Fibroblast of skin of right biceps (primary cell): ENCODE measurements at regions not wholly inside any gene's neighbourhood (a gene's known extent, or its start where the extent isn't known, plus 50 kb on each side); places are given as distances from the start of the nearest gene placed in this dataset.
"Not testable (repeated sequence)": the region's sequence is repeated elsewhere in the genome, so short reads cannot be mapped to it uniquely, and the experiment has no call there.

Experiments used
- DNase-seq: peaks from one replicate; pipeline ENCODE4 v3.0.0-alpha.2; 2013

DNA sequence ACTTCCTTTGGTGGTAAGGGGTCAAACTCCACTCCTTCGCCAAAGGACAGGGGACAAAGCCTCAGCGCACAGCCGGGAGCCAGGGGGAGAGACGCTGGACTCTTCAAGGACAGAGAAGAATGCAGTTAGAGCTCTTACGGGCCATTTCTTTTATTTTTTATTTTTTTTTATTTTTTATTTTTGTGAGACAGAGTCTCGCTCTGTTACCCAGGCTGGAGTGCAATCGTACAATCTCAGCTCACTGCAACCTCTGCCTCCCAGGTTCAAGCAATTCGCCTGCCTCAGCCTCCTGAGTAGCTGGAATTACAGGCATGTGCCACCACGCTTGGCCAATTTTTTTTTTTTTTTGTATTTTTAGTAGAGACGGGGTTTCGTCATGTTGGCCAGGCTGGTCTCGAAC is 93.2 kb upstream of the RPH3AL start, which contains the start of gene RFLNB:
Gene RFLNB (minus strand): TSS at position 101 of the 400 bp plus-strand sequence.
- not testable (repeated sequence) for DNase-seq

DNA sequence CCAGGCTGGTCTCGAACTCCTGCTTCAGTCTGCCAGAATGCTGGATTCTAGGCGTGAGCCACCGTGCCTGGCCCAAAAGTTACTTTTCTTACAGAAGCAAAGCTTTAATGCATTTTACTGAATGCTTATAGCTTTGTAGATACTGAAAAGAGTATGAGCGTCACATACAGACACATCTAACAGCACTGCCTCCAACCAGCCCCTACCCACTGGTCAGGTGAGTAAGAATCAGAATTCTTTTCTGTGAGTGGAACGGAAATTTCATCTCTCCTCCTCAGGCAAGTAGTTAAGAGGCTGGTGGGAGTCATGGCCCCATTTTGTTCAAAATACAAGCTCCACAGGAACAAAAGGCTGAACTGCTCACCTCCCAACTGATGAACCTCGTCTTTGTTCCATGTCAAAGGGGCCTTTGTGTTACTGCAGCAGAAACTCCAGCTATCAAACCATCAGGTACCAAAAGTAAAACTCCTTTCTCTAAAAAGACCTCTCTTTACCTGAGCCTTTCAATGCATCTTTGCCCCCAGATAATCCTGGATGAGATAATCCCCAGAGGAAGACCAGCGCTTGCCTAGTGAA is 92.4 kb upstream of the RPH3AL start:
- DNase-seq: no peak

DNA sequence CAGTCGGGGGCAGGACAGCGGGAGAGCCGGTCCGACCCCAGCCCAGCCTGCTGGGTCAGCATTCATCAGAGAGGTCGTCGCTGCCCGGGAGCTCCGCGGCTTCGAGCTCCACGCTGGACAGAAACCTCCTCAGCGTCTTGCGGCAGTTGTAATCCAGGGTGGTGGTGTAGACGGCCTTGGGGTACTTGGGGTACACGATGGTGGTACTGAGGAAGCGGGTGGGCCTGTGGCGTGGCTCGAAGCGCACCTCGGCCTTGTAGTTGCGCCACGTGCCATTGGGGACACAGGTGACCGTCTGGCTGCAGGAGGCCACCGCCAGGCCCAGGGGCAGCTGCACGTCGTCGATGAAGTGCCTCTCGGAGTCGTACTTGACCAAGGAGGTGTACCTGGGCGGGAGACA is 90.5 kb upstream of the RPH3AL start:
- no peak for DNase-seq

DNA sequence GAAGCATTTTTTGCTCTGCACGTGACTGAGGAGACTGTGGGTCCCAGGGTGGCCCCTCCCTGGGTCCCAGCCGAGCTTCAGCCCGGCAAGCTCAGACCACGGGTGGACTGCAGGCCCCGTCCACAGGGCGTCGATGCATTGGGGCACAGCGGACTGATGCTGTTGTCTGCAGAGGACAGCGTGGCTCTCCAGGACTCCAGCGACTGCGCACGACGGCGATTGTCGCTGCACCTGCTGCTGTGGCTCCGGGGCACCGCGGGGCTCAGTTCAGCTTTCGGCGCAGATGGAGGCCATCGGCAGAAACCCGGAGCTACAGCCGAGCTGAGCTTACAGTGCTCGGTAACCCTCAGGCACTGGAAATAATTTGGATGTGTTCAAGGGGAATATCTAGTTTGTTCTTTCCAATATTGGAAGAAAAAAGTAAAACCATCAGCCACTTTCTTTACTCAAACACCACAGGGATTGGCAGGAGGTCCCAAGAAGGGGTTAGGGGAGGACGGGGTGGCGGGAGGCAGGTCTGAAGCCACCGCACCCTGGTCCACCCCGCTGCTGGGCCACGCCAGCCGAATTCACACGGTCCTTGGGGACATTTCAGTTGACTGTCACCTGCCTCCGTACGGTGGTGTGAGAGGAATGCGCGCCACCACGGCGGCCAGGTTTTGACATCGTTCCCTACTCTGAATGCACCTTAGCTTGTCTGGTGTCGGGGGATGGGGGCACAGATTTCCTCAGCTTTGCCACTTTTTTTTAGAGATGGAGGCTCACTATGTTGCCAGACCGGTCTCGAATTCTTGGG is 88.7 kb upstream of the RPH3AL start:
- DNase-seq: no peak

DNA sequence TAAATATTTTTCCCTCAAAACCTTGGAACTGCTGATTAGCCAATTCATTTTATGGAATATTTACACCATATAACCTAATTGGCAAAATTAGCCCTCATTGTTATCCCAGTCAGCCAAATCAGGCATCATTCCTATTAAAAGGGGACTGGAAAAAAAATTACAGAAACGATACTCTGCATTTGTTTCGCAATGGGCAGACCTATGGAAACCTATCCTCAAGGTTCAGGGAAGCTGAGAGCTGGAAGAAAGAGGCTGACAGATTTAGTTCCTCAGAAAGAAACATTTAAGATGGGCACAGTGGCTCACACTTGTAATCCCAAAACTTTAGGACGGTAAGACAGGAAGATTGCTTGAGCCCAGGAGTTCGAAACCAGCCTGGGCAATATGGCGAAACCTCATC is 85.6 kb upstream of the RPH3AL start:
- DNase-seq: no peak

DNA sequence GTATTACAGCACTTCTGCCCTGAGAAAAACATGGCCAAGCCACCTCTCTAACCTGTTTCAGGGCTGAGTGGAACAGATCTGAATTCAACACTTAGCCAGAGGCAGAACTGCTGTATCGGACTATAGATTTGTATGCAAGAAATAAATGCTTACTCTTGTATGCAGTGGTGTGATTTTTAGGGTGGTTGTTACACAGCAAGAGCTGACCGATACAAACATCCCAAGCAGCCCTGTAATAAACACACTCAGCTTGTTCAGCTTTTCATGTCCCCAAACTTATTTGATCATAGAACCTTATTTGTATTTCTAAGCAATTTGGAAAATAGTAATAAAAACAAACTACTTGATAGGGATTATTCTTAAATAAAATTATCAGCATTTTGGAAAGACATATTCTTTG is 84.9 kb upstream of the RPH3AL start:
- no peak for DNase-seq

DNA sequence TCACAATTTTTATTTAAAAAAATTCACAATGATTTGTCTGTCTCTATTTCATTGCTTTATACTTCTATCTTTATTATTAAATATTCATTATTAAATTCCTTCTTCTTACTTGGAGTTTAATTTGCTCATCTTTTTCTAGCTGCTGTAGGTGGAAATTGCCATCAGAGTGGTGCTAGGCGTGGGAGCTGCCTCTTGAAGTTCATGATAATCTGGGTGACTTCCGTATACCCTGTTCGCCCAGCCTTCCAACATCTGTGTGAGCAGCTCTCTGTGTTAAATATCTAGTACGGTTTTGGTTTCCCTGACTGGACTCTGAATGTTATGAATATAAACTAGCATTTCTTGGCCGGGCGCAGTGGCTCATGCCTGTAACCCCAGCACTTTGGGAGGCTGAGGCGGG is 84.0 kb upstream of the RPH3AL start:
- no peak for DNase-seq

DNA sequence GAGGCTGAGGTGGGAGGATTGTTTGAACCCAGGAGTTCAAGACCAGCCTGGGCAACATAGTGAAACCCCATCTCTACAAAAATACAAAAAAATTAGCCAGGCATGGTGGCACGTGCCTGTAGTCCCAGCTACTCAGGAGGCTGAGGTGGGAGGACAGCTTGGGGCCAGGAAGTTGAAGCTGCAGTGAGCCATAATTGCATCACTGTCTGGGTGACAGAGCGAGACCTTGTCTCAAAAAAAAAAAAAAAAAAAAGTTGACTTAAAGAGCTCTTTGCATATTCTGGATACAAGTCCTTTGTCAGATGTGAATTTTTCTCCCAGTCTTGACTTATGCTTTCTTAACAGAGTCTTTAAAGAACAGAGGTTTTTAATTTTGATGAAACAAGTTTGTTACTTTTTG is 79.9 kb upstream of the RPH3AL start:
- not testable (repeated sequence) for DNase-seq

DNA sequence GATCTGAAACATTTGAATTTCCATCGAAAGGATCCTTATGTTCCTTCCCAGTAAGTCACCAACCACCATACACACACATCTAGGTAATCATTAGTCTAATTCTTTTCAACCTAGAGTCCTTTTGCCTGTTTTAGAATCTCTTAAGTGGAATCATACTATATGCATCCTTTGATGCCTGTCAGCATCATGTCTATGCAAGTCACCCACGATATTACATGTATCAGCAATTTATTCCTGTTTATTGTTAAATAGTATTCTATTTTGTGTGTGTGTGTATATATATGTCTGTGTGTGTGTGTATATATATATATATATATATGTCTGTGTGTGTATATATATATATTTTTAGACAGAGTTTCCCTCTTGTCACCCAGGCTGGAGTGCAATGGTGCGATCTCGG is 78.9 kb upstream of the RPH3AL start:
- DNase-seq: no peak

DNA sequence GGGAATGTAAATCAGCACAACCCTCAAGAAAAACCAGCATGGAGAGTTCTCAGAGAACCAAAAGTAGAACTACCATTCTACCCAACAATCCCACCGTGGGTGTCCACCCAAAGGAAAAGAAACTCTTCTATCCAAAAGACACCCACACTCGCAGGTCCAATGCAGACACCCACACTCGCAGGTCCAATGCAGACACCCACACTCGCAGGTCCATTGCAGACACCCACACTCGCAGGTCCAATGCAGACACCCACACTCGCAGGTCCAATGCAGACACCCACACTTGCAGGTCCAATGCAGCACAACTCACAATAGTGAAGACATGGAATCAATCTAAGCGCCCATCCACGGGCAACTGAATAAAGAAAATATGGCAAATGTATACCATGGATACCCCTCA is 77.0 kb upstream of the RPH3AL start:
- DNase-seq: no peak

DNA sequence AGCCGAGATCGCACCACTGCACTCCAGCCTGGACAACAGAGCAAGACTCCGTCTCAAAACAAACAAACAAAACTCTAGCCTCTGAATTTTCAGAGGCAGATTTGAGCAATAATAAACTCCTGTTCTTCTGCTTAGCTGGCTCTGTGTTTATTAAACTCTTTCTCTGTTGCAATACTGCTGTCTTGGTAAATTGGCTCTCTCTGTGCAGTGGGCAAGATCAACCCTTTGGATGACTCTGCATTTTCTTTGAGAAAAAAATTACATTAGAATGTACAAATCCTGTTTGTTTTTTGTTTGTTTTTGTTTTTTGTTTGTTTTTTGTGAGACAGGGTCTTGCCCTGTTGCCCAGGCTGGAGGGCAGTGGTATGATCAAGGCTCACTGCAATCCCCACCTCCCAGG is 75.8 kb upstream of the RPH3AL start:
- no peak for DNase-seq

DNA sequence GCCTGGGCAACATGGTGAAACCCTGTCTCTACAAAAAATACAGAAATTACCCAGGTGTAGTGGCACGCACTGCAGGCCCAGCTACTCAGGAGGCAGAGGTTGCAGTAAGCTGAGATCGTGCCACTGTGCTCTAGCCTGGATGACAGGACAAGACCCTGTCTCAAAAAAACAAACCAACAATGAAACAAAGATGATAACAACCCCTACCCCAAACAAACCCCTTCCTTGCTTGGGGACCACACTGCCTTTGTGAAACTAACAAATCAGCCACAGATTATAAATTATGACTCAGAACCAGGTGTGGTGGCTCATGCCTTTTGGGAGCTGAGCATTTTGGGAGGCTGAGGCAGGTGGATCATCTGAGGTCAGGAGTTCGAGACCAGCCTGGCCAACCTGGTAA is 75.3 kb upstream of the RPH3AL start:
- DNase-seq: no peak

DNA sequence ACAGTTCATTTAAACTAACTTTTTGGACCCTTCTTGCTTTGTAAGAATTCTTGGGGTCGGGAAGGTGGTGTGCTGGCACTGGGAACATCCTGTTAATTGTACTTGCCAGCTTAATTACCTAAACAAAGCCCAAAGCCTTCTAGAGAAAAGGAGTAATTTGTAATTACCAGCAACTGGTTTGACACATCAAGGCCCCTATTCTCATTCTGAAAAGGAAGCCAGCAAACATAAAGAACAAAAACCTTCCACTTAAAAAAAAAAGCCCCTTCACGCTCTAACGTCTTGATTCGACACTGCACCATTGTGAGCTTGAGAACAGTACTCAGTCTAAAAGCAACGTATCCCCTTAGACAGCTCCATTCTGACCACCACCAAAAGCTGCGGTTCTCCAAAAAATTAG is 74.7 kb upstream of the RPH3AL start:
- no peak for DNase-seq

DNA sequence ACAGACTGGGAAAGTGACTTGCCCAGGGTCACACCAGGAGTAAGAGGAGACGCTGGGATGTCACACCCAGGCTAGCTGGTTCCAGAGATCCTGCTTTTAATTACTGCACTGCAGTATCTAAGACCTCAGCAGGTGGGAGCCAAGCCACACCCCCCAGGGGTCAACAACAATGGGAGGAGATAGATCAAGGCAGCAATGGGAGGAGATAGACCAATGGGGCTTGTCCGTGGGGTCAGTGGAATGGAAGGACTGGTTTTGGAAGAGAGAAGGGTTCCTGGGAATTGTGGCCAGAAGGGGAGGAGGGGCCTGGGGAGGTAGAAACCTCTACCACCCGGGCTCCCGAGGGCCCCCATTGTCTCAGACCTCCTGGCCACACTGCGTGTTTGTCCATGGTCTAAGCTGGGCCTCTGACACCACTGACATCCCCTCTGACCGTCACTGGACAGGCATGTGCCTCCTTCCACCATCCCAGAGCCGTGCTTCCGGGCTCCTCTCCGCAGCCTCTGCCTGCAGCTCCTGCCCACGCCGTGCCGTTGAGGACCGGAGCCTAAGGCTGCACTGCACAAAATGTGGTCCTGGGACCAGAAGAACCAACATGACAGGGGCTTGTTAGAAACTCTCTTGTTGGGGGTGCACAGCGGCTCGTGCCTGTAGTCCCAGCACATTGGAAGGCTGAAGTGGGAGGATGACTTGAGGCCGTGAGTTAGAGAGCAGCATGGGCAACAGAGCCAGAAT is 69.8 kb upstream of the RPH3AL start:
- no peak for DNase-seq

DNA sequence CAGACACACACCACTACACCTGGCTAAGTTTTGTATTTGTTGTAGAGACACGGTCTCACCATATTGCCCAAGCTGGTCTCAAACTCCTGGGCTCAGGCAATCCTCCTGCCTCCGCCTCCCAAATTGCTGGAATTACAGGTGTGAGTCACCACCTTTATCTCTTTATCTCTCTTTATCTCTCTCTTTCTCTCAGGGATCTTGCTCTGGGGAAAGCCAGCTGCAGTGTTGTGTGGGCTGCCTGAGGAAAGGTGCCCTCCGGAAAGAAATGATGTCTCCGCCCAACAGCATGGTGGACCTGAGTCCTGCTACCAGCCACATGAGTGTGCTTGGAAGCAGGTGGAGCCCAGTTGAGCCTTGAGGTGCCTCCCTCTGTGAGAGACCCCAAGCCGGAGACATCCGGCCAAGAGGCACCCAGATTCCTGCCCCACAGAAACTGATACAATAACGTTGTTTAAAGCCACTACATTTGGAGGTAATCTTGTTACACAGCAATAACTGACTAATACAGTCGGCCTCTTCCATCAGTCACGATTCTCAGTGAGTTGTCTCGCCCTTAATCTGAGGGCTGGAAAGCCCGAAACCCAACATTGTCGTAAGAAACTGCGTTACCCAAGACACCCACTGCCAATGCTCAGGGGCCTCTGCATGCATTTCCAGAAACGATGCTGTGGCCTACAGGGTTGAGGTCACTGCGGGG is 68.0 kb upstream of the RPH3AL start:
- no peak for DNase-seq

DNA sequence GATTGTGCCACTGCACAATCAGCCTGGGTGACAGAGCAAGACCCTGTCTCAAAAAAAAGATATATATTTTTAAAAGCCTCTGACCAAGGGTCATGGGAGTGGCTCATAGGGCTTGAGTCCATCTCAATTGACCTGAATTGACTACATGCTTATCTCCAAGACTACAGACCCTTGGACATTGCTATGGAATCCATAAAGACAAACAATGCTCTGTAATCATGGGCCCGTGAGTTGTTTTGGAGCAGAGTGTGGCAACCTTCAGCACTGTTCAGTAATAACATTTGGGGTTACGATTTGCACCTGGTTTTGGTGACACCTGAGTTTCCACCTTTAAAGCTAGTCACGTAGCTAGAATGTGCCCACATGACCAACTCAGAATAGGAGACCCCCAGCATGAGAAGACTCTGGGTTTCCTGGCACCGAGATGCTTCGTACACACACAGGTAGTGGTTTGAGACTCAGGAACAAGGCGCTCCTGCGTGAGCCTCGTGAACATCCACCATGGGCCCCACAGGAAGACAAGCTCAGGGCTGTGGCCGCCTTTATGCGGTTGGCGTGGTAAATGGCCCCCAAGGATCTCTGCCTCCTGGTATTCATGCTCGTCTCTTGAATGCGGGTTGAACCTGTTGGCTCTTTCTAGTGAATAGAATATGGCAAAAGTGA is 66.6 kb upstream of the RPH3AL start:
- DNase-seq: no peak

DNA sequence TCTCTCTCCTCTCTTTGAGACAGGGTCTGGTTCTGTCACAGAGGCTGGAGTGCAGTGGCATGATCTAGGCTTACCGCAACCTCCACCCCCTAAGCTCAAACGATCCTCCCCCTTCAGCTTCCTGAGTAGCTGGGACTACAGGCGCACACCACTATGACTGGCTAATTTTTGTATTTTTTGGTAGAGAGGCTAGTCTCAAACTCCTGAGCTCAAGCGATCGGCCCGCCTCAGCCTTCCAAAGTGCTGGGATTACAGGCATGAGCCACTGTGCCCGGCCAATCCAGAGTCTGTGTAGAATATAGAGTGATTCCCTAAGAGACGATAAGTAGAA is 65.8 kb upstream of the RPH3AL start:
- DNase-seq: peak; percentile 15

DNA sequence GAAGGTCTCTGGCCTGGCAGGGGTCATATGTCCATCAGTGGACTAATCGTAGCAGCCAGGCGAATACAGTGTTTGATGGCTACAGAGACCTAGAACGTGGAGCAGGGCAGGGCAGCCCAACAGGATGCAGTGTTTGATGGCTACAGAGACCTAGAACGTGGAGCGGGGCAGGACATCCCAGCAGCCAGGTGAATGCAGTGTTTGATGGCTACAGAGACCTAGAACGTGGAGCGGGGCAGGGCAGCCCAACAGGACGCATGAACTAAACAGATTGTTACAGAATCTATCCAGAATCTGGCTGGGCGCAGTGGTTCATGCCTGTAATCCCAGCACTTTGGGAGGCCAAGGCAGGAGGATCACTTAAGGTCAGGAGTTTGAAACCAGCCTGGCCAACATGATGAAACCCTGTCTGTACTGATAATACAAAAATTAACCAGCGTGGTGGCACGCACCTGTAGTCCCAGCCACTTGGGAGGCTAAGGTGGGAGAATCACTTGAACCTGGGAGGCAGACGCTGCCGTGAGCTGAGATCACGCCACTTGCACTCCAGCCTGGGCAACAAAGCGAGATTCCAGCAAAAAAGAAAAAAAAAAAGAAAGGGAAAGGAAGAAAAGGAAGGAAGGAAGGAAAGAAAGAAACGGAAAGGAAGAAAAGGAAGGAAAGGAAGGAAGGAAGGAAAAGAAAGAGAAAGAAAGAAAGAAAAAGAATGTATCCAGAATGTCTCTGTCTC is 65.2 kb upstream of the RPH3AL start:
- DNase-seq: no peak

DNA sequence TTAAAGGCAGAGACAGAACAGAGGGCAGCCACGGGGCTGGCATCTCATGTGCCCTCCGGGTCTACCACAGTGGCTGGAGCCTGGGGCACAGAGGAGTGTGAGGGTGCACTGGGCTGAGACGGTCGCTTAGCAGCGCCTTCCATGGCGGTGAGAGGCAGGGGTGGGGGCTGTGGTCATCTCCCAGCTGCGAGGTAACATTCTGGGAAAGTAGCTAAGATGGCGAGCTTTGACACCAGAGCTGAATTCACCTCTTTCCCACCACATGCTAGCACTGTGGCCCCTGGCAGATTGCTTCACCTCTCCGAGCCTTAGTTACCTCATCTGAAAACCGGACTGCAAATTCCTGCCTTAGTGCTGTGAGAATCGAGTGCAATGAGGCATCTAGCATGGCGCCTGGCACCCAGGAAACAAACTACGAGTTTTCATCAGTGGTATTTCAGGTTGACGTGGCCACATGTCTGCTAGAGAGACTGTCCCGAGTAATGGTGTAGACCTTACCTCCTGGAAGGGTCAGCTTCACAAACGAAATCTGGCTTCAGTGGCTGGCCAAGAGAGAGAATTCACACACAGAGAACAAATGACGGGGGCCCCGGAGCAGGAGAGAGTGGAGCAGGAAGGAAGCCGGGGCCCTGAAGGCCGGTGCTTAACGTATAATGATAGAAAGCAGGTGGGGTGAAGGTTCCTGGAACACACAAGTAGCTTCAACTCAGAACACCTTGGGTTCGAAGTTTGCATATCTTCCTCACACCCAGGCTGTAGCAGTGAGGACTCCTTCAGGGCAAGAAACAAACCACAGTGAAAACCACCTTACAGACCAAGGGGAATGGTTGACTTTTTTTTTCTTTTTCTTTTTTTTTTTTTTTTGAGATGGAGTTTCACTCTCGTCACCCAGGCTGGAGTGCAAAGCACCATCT is 63.9 kb upstream of the RPH3AL start:
- DNase-seq: no peak

DNA sequence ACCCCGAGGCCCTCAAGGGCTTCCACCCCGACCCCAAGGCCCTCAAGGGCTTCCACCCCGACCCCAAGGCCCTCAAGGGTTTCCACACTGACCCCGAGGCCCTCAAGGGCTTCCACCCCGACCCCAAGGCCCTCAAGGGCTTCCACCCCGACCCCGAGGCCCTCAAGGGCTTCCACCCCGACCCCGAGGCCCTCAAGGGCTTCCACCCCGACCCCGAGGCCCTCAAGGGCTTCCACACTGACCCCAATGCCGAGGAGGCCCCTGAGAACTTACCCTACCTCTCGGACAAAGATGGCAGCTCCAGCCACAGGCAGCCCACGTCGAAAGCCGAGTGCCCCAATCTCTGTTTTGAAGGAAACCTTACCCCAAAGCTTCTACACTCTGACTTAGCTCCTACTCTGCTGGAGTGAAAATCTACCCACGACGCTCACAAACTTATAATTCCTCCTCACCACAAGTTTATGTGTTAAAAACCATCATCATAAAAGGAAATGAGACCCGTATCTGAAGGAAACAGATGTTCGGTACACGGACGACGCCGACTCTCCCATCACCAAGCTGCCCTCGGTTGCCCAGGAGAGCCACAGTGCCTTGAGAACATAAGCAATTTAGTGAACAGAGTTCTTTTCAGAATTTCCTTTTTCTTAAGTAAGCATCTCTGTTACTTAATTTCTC is 61.2 kb upstream of the RPH3AL start:
- no peak for DNase-seq

DNA sequence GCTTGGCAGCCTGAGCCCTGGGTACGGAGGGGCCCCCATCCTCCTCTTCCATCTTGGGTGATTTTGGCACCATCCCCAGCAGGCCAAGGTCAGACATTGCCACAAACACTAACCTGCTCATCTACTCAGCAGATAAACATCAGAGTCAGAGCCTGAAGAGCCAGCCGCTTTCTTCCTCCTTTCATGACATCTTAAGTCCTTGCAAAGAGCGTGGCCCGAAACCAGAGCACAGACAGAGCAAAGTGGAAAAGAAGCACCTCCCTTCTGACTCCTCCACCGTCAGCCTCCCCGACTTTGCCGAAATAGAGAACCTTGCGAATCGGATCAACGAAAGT is 60.4 kb upstream of the RPH3AL start:
- no peak for DNase-seq
